ENCODE measurements at regions not wholly inside any gene's neighbourhood (a gene's known extent, or its start where the extent isn't known, plus 50 kb on each side); places are given as distances from the start of the nearest gene placed in this dataset.
A peak's percentile ranks its signal among the peaks of the same experiment; 100 is the strongest.

DNA sequence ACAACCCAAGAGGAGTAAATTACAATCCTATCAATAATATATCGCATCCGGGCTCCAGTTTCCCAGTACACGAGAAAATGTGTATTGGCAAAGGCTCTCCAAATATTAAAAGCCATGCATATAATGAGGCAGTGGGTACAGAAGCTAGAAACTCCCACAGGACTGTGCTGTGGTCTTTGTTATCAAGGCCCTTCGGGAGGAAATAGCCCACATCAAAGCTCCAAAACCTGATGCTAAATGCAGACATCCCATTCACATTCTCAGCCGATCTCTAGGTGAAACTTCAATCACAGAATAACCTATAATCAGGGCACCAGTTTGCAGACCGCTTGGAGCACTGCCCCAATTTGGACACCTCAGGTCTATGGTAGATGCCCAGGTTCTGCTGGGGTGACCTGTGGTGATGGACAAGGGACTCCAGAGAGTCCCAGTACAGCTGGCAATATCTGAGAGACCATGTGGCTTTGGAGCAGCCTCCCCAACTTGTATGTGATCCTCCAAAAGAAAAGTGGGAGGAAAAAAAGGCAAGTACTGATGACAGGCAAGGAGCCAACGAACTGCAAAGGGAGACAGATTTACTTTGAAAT lies 148.8 kb upstream of the CAMK1G start:
- ChIA-PET POLR2A (no interaction called here), CTCF (interaction anchor here (0.7 to 1.6 kb wide), 3 partner anchors 99 to 227 kb away, joined by 3 to 9 read pairs (median 3); no protein-coding TSS in a partner anchor)
- Mint-ChIP-seq H3K36me3 (ENCODE audit: insufficient read depth, unreplicated experiment) (peaks cover 22% of the 10 kb centered on the region), H3K9me3 (ENCODE audit: unreplicated experiment) (peaks cover 2% of the 10 kb centered on the region), H3K4me3 (ENCODE audit: unreplicated experiment) (no peak overlapping the region), H3K27ac (ENCODE audit: unreplicated experiment) (peak overlapping the region; percentile 0), H3K27me3 (ENCODE audit: insufficient read depth, unreplicated experiment) (no peaks in the 10 kb centered on the region), H3K4me1 (ENCODE audit: low read depth, unreplicated experiment) (peaks cover 29% of the 10 kb centered on the region)
- BruUV-seq (replicated peaks) = no TSS peak
- Histone ChIP-seq H3K4me1 (peaks cover 57% of the 10 kb centered on the region), H3K27me3 (replicated peaks; ENCODE audit: control insufficient read depth, insufficient read depth, low read length) (no peaks in the 10 kb centered on the region), H3K4me3 (ENCODE audit: low read depth, low read length) (no peak overlapping the region), H3K36me3 (ENCODE audit: control insufficient read depth, insufficient read depth, low read length) (no peaks in the 10 kb centered on the region), H3K9me3 (no peaks in the 10 kb centered on the region)
- intact Hi-C loops (cut with micrococcal nuclease; ENCODE audit: unreplicated experiment) = loop anchor here (1.0 kb wide), 6 partner anchors 50 to 232 kb away; no protein-coding TSS in a partner anchor
- TF ChIP-seq, protein P1, sequence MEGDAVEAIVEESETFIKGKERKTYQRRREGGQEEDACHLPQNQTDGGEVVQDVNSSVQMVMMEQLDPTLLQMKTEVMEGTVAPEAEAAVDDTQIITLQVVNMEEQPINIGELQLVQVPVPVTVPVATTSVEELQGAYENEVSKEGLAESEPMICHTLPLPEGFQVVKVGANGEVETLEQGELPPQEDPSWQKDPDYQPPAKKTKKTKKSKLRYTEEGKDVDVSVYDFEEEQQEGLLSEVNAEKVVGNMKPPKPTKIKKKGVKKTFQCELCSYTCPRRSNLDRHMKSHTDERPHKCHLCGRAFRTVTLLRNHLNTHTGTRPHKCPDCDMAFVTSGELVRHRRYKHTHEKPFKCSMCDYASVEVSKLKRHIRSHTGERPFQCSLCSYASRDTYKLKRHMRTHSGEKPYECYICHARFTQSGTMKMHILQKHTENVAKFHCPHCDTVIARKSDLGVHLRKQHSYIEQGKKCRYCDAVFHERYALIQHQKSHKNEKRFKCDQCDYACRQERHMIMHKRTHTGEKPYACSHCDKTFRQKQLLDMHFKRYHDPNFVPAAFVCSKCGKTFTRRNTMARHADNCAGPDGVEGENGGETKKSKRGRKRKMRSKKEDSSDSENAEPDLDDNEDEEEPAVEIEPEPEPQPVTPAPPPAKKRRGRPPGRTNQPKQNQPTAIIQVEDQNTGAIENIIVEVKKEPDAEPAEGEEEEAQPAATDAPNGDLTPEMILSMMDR (IDR thresholded peaks at IDR 0.05; ENCODE audit: insufficient read depth in 1 of 2, low read depth in 1 of 2, low read length in 1 of 2, severe bottlenecking in 1 of 2, unreplicated experiment in 1 of 2) = no peak
- DNase-seq = no peak

DNA sequence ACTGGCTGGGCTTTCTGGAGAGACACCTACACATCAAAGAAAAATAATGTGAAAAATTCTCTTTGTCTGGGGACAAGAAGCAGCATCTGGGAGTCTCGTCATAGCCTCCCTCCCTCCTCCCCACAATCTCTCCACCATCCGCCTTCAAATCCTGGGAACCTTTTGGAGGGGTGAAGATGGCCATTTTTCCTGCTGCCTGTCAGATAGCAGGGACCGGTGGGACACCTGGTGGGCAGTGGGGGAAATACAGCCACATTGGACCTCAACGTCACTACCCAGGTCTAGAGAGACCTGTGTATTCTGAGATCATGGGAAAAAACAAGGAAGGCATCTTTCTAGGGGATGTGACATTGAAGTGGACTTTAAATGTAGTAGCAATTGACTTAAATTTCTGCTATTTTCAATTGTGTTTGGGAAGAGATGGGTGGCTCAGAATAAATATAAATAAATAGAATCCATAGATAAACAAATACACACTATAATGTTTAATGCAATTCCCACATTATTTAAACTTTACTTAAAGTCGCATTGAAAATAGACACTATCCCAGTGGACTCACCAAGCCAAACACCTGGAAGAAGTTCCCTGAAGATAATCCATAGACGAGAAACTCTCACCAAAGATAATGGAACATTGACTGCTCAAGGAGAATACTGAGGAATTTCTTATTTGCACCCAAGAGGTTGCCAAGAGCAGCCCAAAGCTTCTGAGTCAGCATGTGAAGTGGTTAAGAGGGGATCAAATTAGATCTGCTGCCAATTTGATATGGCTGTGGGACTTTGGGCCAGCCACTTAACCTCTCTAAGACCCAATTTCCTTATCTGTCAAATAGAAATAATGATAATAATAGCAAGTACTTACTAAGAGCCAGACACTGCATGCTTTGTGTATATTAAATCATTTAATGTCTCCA lies 147.6 kb upstream of the CAMK1G start:
- ChIA-PET POLR2A (no interaction called here), CTCF (interaction anchor here (0.7 to 1.6 kb wide), 4 partner anchors 52 to 228 kb away, joined by 3 to 9 read pairs (median 4); no protein-coding TSS in a partner anchor)
- Mint-ChIP-seq H3K27me3 (ENCODE audit: insufficient read depth, unreplicated experiment) (no peaks in the 10 kb centered on the region), H3K27ac (ENCODE audit: unreplicated experiment) (peak overlapping the region; percentile 0), H3K36me3 (ENCODE audit: insufficient read depth, unreplicated experiment) (peaks cover 11% of the 10 kb centered on the region), H3K9me3 (ENCODE audit: unreplicated experiment) (peaks cover 14% of the 10 kb centered on the region), H3K4me3 (ENCODE audit: unreplicated experiment) (no peak overlapping the region), H3K4me1 (ENCODE audit: low read depth, unreplicated experiment) (peaks cover 19% of the 10 kb centered on the region)
- Histone ChIP-seq H3K4me1 (peaks cover 45% of the 10 kb centered on the region), H3K27me3 (replicated peaks; ENCODE audit: control insufficient read depth, insufficient read depth, low read length) (no peaks in the 10 kb centered on the region), H3K36me3 (ENCODE audit: control insufficient read depth, insufficient read depth, low read length) (no peaks in the 10 kb centered on the region), H3K4me3 (ENCODE audit: low read depth, low read length) (no peak overlapping the region), H3K9me3 (no peaks in the 10 kb centered on the region)
- DNase-seq = peak; percentile 85 to 91
- no TSS peak for BruUV-seq (replicated peaks)
- TF ChIP-seq, protein P1 (IDR thresholded peaks at IDR 0.05; ENCODE audit: insufficient read depth in 1 of 2, low read depth in 1 of 2, low read length in 1 of 2, severe bottlenecking in 1 of 2, unreplicated experiment in 1 of 2) = peak; percentile 84 to 94
- intact Hi-C loops (cut with micrococcal nuclease; ENCODE audit: unreplicated experiment) = loop anchor here (1.0 kb wide), 6 partner anchors 52 to 234 kb away; no protein-coding TSS in a partner anchor

DNA sequence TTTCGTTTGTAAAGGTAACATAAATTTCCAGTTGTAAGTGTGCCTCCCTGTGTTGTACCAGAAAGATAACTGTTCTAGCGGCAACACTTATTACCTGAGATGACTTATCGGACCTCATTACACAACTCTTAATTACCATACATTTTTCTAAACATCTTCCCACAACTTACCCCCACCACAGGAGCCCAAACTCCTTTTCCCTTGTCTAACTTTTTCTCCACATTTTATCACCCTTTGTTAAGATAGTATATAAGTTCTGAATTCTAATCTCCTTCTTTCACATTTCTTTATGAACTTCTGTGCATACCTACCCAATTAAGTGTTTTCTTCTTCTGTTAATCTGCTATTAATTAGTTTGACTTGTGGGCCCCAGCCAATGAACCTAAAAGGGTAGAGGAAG lies 143.7 kb upstream of the CAMK1G start:
- no peak for DNase-seq
- Mint-ChIP-seq H3K9me3 (ENCODE audit: unreplicated experiment) (peaks cover 16% of the 10 kb centered on the region), H3K36me3 (ENCODE audit: insufficient read depth, unreplicated experiment) (no peaks in the 10 kb centered on the region), H3K4me1 (ENCODE audit: low read depth, unreplicated experiment) (no peaks in the 10 kb centered on the region), H3K27ac (ENCODE audit: unreplicated experiment) (no peak overlapping the region), H3K27me3 (ENCODE audit: insufficient read depth, unreplicated experiment) (peaks cover 4% of the 10 kb centered on the region), H3K4me3 (ENCODE audit: unreplicated experiment) (no peak overlapping the region)
- POLR2A ChIA-PET = no interaction called here
- intact Hi-C loops (cut with micrococcal nuclease; ENCODE audit: unreplicated experiment) = no loop called here
- Histone ChIP-seq H3K27me3 (replicated peaks; ENCODE audit: control insufficient read depth, insufficient read depth, low read length) (no peaks in the 10 kb centered on the region), H3K4me1 (peaks cover 8% of the 10 kb centered on the region), H3K9me3 (no peaks in the 10 kb centered on the region), H3K4me3 (ENCODE audit: low read depth, low read length) (no peak overlapping the region), H3K36me3 (ENCODE audit: control insufficient read depth, insufficient read depth, low read length) (no peaks in the 10 kb centered on the region)
- TF ChIP-seq, protein P1 (IDR thresholded peaks at IDR 0.05; ENCODE audit: insufficient read depth in 1 of 2, low read depth in 1 of 2, low read length in 1 of 2, severe bottlenecking in 1 of 2, unreplicated experiment in 1 of 2) = no peak
- no TSS peak for BruUV-seq (replicated peaks)
- CTCF ChIA-PET = no interaction called here

Data from Caco-2 (cell line).